HUES48 (cell line): ENCODE measurements at regions not wholly inside any gene's neighbourhood (a gene's known extent, or its start where the extent isn't known, plus 50 kb on each side); places are given as distances from the start of the nearest gene placed in this dataset.

Source experiments
- H3K27ac ChIP-seq: one replicate; pipeline ENCODE4 v1.7.0; 2013; ENCODE audit warnings: low read depth, low read length, inconsistent platforms
- H3K27me3 ChIP-seq: 2 replicates; pipeline ENCODE4 v1.6.1; 2013; ENCODE audit warnings: mild to moderate bottlenecking, low read length; ENCODE audit not compliant: control insufficient read depth, insufficient read depth
- H3K36me3 ChIP-seq: 2 replicates; pipeline ENCODE4 v1.6.1; 2013; ENCODE audit warnings: low read length; ENCODE audit not compliant: control insufficient read depth, insufficient read depth
- H3K4me1 ChIP-seq: 2 replicates; pipeline ENCODE4 v1.6.1; 2013; ENCODE audit warnings: mild to moderate bottlenecking, low read length; ENCODE audit not compliant: control insufficient read depth, insufficient read depth
- H3K4me3 ChIP-seq: 2 replicates; pipeline ENCODE4 v1.5.1; 2013; ENCODE audit warnings: mild to moderate bottlenecking, low read depth, low read length
- H3K9ac ChIP-seq: 2 replicates; pipeline ENCODE4 v1.6.1; 2013; ENCODE audit warnings: mild to moderate bottlenecking, low read depth, low read length, moderate library complexity
- H3K9me3 ChIP-seq: 2 replicates; pipeline ENCODE4 v1.6.1; 2013; ENCODE audit warnings: low read length; ENCODE audit not compliant: control insufficient read depth, insufficient read depth

- Histone ChIP-seq H3K4me3 (no peak overlapping the region), H3K27ac (no peak overlapping the region), H3K36me3 (no peaks in the 10 kb centered on the region), H3K9me3 (peaks cover 28% of the 10 kb centered on the region), H3K9ac (no peak overlapping the region), H3K4me1 (peaks cover 15% of the 10 kb centered on the region), H3K27me3 (no peaks in the 10 kb centered on the region)
Measured at GRCh38 chr2:62370321-62371250, 135.4 kb downstream of the TMEM17 start.

GRCh38 chr2:62369541-62370202 lies 136.3 kb downstream of the TMEM17 start:
- Histone ChIP-seq H3K9ac (no peak overlapping the region), H3K4me1 (peaks cover 13% of the 10 kb centered on the region), H3K27me3 (no peaks in the 10 kb centered on the region), H3K36me3 (no peaks in the 10 kb centered on the region), H3K27ac (no peak overlapping the region), H3K4me3 (no peak overlapping the region), H3K9me3 (peaks cover 28% of the 10 kb centered on the region)

- H3K27ac ChIP-seq, result no peak overlapping the region
- H3K36me3 ChIP-seq, result no peaks in the 10 kb centered on the region
- H3K27me3 ChIP-seq, result no peaks in the 10 kb centered on the region
- H3K9me3 ChIP-seq, result no peaks in the 10 kb centered on the region
- no peak overlapping the region for H3K9ac ChIP-seq
- peaks cover 9% of the 10 kb centered on the region; the same call in 1 of the 2 replicates for H3K4me1 ChIP-seq
- no peak overlapping the region for H3K4me3 ChIP-seq
Measured at GRCh38 chr2:62364791-62365528, 141.0 kb downstream of the TMEM17 start.

GRCh38 chr2:62363166-62363565 lies 142.8 kb downstream of the TMEM17 start:
- Histone ChIP-seq H3K4me1 (peaks cover 9% of the 10 kb centered on the region; the same call in 1 of the 2 replicates), H3K9ac (no peak overlapping the region), H3K36me3 (no peaks in the 10 kb centered on the region), H3K4me3 (no peak overlapping the region), H3K9me3 (no peaks in the 10 kb centered on the region), H3K27me3 (no peaks in the 10 kb centered on the region), H3K27ac (no peak overlapping the region)

GRCh38 chr2:62362561-62362960 lies 143.4 kb downstream of the TMEM17 start:
- Histone ChIP-seq H3K27me3 (no peaks in the 10 kb centered on the region), H3K9me3 (no peaks in the 10 kb centered on the region), H3K4me1 (peaks cover 9% of the 10 kb centered on the region; the same call in 1 of the 2 replicates), H3K27ac (no peak overlapping the region), H3K36me3 (no peaks in the 10 kb centered on the region), H3K4me3 (no peak overlapping the region), H3K9ac (no peak overlapping the region)

GRCh38 chr2:62361964-62362363 lies 144.0 kb downstream of the TMEM17 start:
- H3K4me1 ChIP-seq, result peaks cover 9% of the 10 kb centered on the region; the same call in 1 of the 2 replicates
- no peak overlapping the region for H3K27ac ChIP-seq
- no peaks in the 10 kb centered on the region for H3K27me3 ChIP-seq
- H3K4me3 ChIP-seq, result no peak overlapping the region
- no peak overlapping the region for H3K9ac ChIP-seq
- H3K36me3 ChIP-seq, result no peaks in the 10 kb centered on the region
- H3K9me3 ChIP-seq, result no peaks in the 10 kb centered on the region

GRCh38 chr2:62354771-62355561 lies 151.0 kb downstream of the TMEM17 start:
- Histone ChIP-seq H3K4me3 (peak overlapping the region; percentile 40), H3K4me1 (peaks cover 14% of the 10 kb centered on the region), H3K9me3 (0 out of 2 replicates have a peak, but pooled peaks cover 3% of the 10 kb centered on the region), H3K36me3 (no peaks in the 10 kb centered on the region), H3K27ac (peak overlapping the region; percentile 91), H3K27me3 (no peaks in the 10 kb centered on the region), H3K9ac (peak overlapping the region; percentile 48; the same call in 1 of the 2 replicates)

DNA sequence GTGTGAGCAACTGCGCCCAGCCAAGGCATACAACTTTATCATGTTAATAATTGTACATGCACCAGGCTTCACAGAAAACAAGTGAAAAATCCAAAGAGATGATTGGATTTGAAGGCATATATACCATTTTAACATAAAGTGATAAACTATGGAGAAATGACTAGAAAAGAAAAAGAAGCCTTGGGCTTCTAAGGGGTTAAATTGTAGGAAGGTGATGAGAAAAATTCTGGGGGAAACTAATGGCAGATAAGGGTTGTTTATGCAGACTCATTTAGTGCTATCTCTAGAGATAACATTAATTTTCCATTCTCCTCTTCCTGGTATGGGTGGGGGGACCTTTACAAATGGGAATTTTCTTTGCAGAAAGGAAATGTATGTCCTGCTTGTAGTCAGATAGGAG lies 154.0 kb downstream of the TMEM17 start:
- Histone ChIP-seq H3K4me3 (no peak overlapping the region), H3K27ac (no peak overlapping the region), H3K27me3 (no peaks in the 10 kb centered on the region), H3K9ac (no peak overlapping the region), H3K9me3 (0 out of 2 replicates have a peak, but pooled peaks cover 3% of the 10 kb centered on the region), H3K36me3 (no peaks in the 10 kb centered on the region), H3K4me1 (peaks cover 24% of the 10 kb centered on the region)

- Histone ChIP-seq H3K36me3 (no peaks in the 10 kb centered on the region), H3K27ac (peak overlapping the region; percentile 57), H3K4me1 (peaks cover 17% of the 10 kb centered on the region; the same call in 1 of the 2 replicates), H3K4me3 (no peak overlapping the region), H3K9ac (no peak overlapping the region), H3K9me3 (0 out of 2 replicates have a peak, but pooled peaks cover 3% of the 10 kb centered on the region), H3K27me3 (no peaks in the 10 kb centered on the region)
Measured at GRCh38 chr2:62349788-62350187, 153.9 kb downstream of the B3GNT2 start.

GRCh38 chr2:62348700-62349099 lies 152.8 kb downstream of the B3GNT2 start:
- Histone ChIP-seq H3K27me3 (no peaks in the 10 kb centered on the region), H3K4me3 (no peak overlapping the region), H3K4me1 (peaks cover 11% of the 10 kb centered on the region; the same call in 1 of the 2 replicates), H3K9ac (no peak overlapping the region), H3K9me3 (0 out of 2 replicates have a peak, but pooled peaks cover 3% of the 10 kb centered on the region), H3K27ac (no peak overlapping the region), H3K36me3 (no peaks in the 10 kb centered on the region)
